WTC11 (cell line): ENCODE measurements at regions not wholly inside any gene's neighbourhood (a gene's known extent, or its start where the extent isn't known, plus 50 kb on each side); places are given as distances from the start of the nearest gene placed in this dataset.
"Not testable (repeated sequence)": the region's sequence is repeated elsewhere in the genome, so short reads cannot be mapped to it uniquely, and the experiment has no call there.

Experiments
- ATAC-seq: fragments of 200-7000 bp; cut with Tn5 transposase; 2 replicates; pipeline ENCODE4 v1.10.0; 2021; ENCODE audit warnings: mild to moderate bottlenecking, moderate library complexity
- CTCF ChIA-PET: fragments of 300-600 bp; sonication (Branson Sonifier 250); formaldehyde crosslinking; loops from one replicate; lab custom pipeline; 2021; ENCODE audit warnings: antibody characterized with exemption; lab: Charles Lee
- POLR2A ChIA-PET: fragments of 350-600 bp; sonication (Branson Sonifier 250); formaldehyde crosslinking; loops from one replicate; lab custom pipeline; 2021; ENCODE audit warnings: antibody characterized with exemption; lab: Charles Lee
- DNase-seq: peaks from one replicate; pipeline ENCODE4 v3.0.0; 2021; ENCODE audit warnings: low spot score
- H3K27ac Mint-ChIP-seq: 2 replicates; pipeline ENCODE4 v1.8.0; 2021; ENCODE audit warnings: mixed read lengths
- H3K27me3 Mint-ChIP-seq: 2 replicates; pipeline ENCODE4 v1.8.0; 2021; ENCODE audit warnings: low read depth, mild to moderate bottlenecking, moderate library complexity, mixed read lengths
- H3K36me3 Mint-ChIP-seq: 2 replicates; pipeline ENCODE4 v1.8.0; 2021; ENCODE audit warnings: mixed read lengths
- H3K4me1 Mint-ChIP-seq: 2 replicates; pipeline ENCODE4 v1.8.0; 2022; ENCODE audit warnings: mixed read lengths
- H3K4me3 Mint-ChIP-seq: 2 replicates; pipeline ENCODE4 v1.8.0; 2021; ENCODE audit warnings: mild to moderate bottlenecking, moderate library complexity, mixed read lengths
- H3K9me3 Mint-ChIP-seq: 2 replicates; pipeline ENCODE4 v1.8.0; 2021; ENCODE audit warnings: mixed read lengths
- CDX4 ChIP-seq: fragments of 250-450 bp; sonication (Bioruptor Pico); IDR thresholded peaks from 2 replicates; pipeline ENCODE4 v1.9.0; 2021; ENCODE audit warnings: moderate library complexity, mild to moderate bottlenecking, inconsistent platforms, borderline replicate concordance
- CREB1 ChIP-seq: sonication (generic); formaldehyde crosslinking; IDR thresholded peaks from 2 replicates; pipeline ENCODE4 v1.8.0; 2023; ENCODE audit warnings: mild to moderate bottlenecking, missing genetic modification reagents
- GABPB1 ChIP-seq: sonication (generic); formaldehyde crosslinking; IDR thresholded peaks from 2 replicates; pipeline ENCODE4 v1.8.1; 2023; ENCODE audit warnings: mild to moderate bottlenecking, missing genetic modification reagents
- HMGA2 ChIP-seq: fragments of 250-450 bp; sonication (Bioruptor Pico); IDR thresholded peaks from 2 replicates; pipeline ENCODE4 v1.4.0; 2021; ENCODE audit warnings: mild to moderate bottlenecking, moderate library complexity
- IRF1 ChIP-seq: sonication (generic); formaldehyde crosslinking; IDR thresholded peaks from 2 replicates; pipeline ENCODE4 v1.8.0; 2023; ENCODE audit warnings: missing genetic modification reagents
- JUN ChIP-seq: sonication (generic); formaldehyde crosslinking; IDR thresholded peaks from 2 replicates; pipeline ENCODE4 v1.8.0; 2023; ENCODE audit warnings: mild to moderate bottlenecking, missing genetic modification reagents
- KAT7 ChIP-seq: sonication (generic); formaldehyde crosslinking; IDR thresholded peaks from 2 replicates; pipeline ENCODE4 v1.8.1; 2023; ENCODE audit warnings: missing genetic modification reagents, mild to moderate bottlenecking, borderline replicate concordance
- SP1 ChIP-seq: sonication (generic); formaldehyde crosslinking; conservative IDR thresholded peaks from 2 replicates; pipeline ENCODE4 v1.8.1; 2022; ENCODE audit warnings: missing genetic modification reagents
- ZMAT4 ChIP-seq: fragments of 250-450 bp; sonication (Bioruptor Pico); IDR thresholded peaks from 2 replicates; pipeline ENCODE4 v1.9.0; 2021; ENCODE audit warnings: mild to moderate bottlenecking
- ZNF263 ChIP-seq: sonication (generic); formaldehyde crosslinking; IDR thresholded peaks from 2 replicates; pipeline ENCODE4 v1.8.1; 2022; ENCODE audit warnings: low read depth, mild to moderate bottlenecking, moderate library complexity, missing genetic modification reagents
- ZNF416 ChIP-seq: fragments of 250-450 bp; sonication (Bioruptor Pico); IDR thresholded peaks from 2 replicates; pipeline ENCODE4 v1.9.0; 2021; ENCODE audit warnings: mild to moderate bottlenecking, inconsistent platforms
- TF ChIP-seq, protein P1 (sequence below): fragments of 250-450 bp; sonication (Bioruptor Pico); IDR thresholded peaks from 2 replicates; pipeline ENCODE4 v1.8.0; 2021; ENCODE audit warnings: mild to moderate bottlenecking
- TF ChIP-seq, protein P2 (sequence below): sonication (generic); formaldehyde crosslinking; IDR thresholded peaks from 2 replicates; pipeline ENCODE4 v1.8.0; 2023; ENCODE audit warnings: mild to moderate bottlenecking, missing genetic modification reagents
- TF ChIP-seq, protein P3 (sequence below): sonication (generic); formaldehyde crosslinking; IDR thresholded peaks from 2 replicates; pipeline ENCODE4 v1.8.1; 2022; ENCODE audit warnings: mild to moderate bottlenecking, missing genetic modification reagents, moderate library complexity, borderline replicate concordance
- TF ChIP-seq, protein P4 (sequence below): sonication (generic); formaldehyde crosslinking; IDR thresholded peaks from 2 replicates; pipeline ENCODE4 v1.8.1; 2023; ENCODE audit warnings: mild to moderate bottlenecking, moderate library complexity, missing genetic modification reagents
- TF ChIP-seq, protein P5 (sequence below): sonication (generic); formaldehyde crosslinking; IDR thresholded peaks from 2 replicates; pipeline ENCODE4 v1.8.0; 2022; ENCODE audit warnings: missing genetic modification reagents

DNA sequence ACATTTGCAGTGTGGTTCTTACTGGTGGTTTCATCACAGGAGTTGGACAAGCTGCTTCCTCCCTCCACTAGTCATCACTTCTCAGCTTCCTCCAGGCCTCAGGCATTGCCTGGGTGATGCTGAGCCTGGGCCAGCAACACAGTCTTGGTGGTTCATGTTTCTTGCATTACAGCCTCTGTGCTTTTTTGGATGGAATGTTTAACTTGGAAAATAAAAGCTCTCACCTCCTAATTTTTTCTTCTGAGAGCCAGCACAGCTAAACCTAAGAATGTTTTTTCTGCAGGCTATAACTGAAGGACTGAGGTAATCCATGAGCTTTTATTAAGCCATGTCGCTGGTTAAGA, 66.1 kb upstream of the RHOU start (continued):
- no peak for TF ChIP-seq SP1
- no peak for TF ChIP-seq CDX4
- no peak for TF ChIP-seq KAT7 (CRISPR knock-in tag)
- TF ChIP-seq, protein P1, sequence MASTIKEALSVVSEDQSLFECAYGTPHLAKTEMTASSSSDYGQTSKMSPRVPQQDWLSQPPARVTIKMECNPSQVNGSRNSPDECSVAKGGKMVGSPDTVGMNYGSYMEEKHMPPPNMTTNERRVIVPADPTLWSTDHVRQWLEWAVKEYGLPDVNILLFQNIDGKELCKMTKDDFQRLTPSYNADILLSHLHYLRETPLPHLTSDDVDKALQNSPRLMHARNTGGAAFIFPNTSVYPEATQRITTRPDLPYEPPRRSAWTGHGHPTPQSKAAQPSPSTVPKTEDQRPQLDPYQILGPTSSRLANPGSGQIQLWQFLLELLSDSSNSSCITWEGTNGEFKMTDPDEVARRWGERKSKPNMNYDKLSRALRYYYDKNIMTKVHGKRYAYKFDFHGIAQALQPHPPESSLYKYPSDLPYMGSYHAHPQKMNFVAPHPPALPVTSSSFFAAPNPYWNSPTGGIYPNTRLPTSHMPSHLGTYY (CRISPR knock-in tag): no peak
- TF ChIP-seq, protein P2, sequence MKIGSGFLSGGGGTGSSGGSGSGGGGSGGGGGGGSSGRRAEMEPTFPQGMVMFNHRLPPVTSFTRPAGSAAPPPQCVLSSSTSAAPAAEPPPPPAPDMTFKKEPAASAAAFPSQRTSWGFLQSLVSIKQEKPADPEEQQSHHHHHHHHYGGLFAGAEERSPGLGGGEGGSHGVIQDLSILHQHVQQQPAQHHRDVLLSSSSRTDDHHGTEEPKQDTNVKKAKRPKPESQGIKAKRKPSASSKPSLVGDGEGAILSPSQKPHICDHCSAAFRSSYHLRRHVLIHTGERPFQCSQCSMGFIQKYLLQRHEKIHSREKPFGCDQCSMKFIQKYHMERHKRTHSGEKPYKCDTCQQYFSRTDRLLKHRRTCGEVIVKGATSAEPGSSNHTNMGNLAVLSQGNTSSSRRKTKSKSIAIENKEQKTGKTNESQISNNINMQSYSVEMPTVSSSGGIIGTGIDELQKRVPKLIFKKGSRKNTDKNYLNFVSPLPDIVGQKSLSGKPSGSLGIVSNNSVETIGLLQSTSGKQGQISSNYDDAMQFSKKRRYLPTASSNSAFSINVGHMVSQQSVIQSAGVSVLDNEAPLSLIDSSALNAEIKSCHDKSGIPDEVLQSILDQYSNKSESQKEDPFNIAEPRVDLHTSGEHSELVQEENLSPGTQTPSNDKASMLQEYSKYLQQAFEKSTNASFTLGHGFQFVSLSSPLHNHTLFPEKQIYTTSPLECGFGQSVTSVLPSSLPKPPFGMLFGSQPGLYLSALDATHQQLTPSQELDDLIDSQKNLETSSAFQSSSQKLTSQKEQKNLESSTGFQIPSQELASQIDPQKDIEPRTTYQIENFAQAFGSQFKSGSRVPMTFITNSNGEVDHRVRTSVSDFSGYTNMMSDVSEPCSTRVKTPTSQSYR (CRISPR knock-in tag): no peak
- TF ChIP-seq ZMAT4 (CRISPR knock-in tag): no peak
- no peak for TF ChIP-seq CREB1 (CRISPR knock-in tag)
- no peak for TF ChIP-seq GABPB1 (CRISPR knock-in tag)
- TF ChIP-seq, protein P3, sequence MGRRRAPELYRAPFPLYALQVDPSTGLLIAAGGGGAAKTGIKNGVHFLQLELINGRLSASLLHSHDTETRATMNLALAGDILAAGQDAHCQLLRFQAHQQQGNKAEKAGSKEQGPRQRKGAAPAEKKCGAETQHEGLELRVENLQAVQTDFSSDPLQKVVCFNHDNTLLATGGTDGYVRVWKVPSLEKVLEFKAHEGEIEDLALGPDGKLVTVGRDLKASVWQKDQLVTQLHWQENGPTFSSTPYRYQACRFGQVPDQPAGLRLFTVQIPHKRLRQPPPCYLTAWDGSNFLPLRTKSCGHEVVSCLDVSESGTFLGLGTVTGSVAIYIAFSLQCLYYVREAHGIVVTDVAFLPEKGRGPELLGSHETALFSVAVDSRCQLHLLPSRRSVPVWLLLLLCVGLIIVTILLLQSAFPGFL: no peak
- no peak for TF ChIP-seq IRF1
- TF ChIP-seq, protein P4, sequence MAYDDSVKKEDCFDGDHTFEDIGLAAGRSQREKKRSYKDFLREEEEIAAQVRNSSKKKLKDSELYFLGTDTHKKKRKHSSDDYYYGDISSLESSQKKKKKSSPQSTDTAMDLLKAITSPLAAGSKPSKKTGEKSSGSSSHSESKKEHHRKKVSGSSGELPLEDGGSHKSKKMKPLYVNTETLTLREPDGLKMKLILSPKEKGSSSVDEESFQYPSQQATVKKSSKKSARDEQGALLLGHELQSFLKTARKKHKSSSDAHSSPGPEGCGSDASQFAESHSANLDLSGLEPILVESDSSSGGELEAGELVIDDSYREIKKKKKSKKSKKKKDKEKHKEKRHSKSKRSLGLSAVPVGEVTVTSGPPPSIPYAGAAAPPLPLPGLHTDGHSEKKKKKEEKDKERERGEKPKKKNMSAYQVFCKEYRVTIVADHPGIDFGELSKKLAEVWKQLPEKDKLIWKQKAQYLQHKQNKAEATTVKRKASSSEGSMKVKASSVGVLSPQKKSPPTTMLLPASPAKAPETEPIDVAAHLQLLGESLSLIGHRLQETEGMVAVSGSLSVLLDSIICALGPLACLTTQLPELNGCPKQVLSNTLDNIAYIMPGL (CRISPR knock-in tag): no peak
- no peak for TF ChIP-seq JUN

GRCh38 chr1:228681076-228681565, 54.2 kb upstream of the RHOU start:
- CTCF ChIA-PET: interaction anchor here (1.0 kb wide), 1 partner anchor 574 kb away, joined by 5 read pairs; no protein-coding TSS in a partner anchor
- H3K4me1 Mint-ChIP-seq, POLR2A ChIA-PET, H3K9me3 Mint-ChIP-seq, H3K27ac Mint-ChIP-seq, H3K4me3 Mint-ChIP-seq, H3K36me3 Mint-ChIP-seq, DNase-seq, H3K27me3 Mint-ChIP-seq, ATAC-seq: not testable (repeated sequence)

DNA sequence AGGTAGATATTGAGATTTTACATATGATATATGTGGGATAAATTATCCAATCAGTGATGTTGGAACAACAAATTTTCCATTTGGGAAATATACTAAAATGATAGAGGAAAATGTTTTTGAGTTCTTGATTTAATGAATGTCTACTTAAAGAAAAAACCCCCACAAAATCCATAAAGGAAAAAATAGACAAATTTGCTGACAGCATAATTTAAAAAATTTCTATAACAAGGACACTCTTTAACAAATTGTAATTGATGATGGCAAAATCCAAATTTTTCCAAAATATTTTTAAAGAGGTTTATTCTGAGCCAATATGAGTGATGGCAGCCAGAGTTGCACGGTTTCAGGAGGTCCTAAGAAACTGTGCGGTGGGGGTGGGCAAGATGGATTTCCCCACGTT, 51.9 kb upstream of the RHOU start:
- Mint-ChIP-seq H3K36me3 (no peaks in the 10 kb centered on the region), H3K27ac (no peak overlapping the region), H3K27me3 (no peaks in the 10 kb centered on the region; the same call in 1 of the 2 replicates), H3K4me3 (no peak overlapping the region), H3K4me1 (0 out of 2 replicates have a peak, but pooled peaks cover 6% of the 10 kb centered on the region), H3K9me3 (no peaks in the 10 kb centered on the region)
- POLR2A ChIA-PET: no interaction called here
- no peak for ATAC-seq
- no peak for DNase-seq
- CTCF ChIA-PET: no interaction called here
- TF ChIP-seq, protein P5, sequence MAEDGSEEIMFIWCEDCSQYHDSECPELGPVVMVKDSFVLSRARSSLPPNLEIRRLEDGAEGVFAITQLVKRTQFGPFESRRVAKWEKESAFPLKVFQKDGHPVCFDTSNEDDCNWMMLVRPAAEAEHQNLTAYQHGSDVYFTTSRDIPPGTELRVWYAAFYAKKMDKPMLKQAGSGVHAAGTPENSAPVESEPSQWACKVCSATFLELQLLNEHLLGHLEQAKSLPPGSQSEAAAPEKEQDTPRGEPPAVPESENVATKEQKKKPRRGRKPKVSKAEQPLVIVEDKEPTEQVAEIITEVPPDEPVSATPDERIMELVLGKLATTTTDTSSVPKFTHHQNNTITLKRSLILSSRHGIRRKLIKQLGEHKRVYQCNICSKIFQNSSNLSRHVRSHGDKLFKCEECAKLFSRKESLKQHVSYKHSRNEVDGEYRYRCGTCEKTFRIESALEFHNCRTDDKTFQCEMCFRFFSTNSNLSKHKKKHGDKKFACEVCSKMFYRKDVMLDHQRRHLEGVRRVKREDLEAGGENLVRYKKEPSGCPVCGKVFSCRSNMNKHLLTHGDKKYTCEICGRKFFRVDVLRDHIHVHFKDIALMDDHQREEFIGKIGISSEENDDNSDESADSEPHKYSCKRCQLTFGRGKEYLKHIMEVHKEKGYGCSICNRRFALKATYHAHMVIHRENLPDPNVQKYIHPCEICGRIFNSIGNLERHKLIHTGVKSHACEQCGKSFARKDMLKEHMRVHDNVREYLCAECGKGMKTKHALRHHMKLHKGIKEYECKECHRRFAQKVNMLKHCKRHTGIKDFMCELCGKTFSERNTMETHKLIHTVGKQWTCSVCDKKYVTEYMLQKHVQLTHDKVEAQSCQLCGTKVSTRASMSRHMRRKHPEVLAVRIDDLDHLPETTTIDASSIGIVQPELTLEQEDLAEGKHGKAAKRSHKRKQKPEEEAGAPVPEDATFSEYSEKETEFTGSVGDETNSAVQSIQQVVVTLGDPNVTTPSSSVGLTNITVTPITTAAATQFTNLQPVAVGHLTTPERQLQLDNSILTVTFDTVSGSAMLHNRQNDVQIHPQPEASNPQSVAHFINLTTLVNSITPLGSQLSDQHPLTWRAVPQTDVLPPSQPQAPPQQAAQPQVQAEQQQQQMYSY (CRISPR knock-in tag): no peak
- no peak for TF ChIP-seq ZNF263
- no peak for TF ChIP-seq ZNF416 (CRISPR knock-in tag)
- no peak for TF ChIP-seq ZMAT4 (CRISPR knock-in tag)
- no peak for TF ChIP-seq HMGA2
